Urinary bladder (tissue), 3 donors: ENCODE measurements at regions not wholly inside any gene's neighbourhood (a gene's known extent, or its start where the extent isn't known, plus 50 kb on each side); places are given as distances from the start of the nearest gene placed in this dataset.

Experiments
- DNase-seq: peaks from one replicate; pipeline ENCODE4 v3.0.0-alpha.2; 2015; ENCODE audit errors: extremely low spot score
- H3K27ac ChIP-seq: one replicate; pipeline ENCODE4 v1.5.1; 2013; ENCODE audit warnings: low read depth, mild to moderate bottlenecking, moderate library complexity
- H3K36me3 ChIP-seq: one replicate; pipeline ENCODE4 v1.6.1; 2013; ENCODE audit warnings: mild to moderate bottlenecking, moderate library complexity; ENCODE audit not compliant: insufficient read depth
- H3K4me1 ChIP-seq: one replicate; pipeline ENCODE4 v1.6.1; 2013; ENCODE audit warnings: mild to moderate bottlenecking, moderate library complexity; ENCODE audit not compliant: insufficient read depth
- H3K4me3 ChIP-seq: one replicate; pipeline ENCODE4 v1.5.1; 2013; ENCODE audit warnings: low read depth, low read length
- WGBS: extraction: QIAGEN DNeasy Blood & Tissue Kit; methylation state at CpG from one replicate; pipeline ENCODE4 v1.1.7; 2013; 5-methylcytosine and 5-hydroxymethylcytosine counted together
- donor health status: healthy with polysubstance abuse.
- donor health status: healthy.

- H3K27ac ChIP-seq, result no peak overlapping the region
- no peak for DNase-seq
- WGBS, result 49% methylated on average over 8 of the region's 8 CpGs
Observed at GRCh38 chr14:98606041-98606640, 665.9 kb downstream of the BCL11B start.

GRCh38 chr14:98606816-98607215 is 665.2 kb downstream of the BCL11B start:
- H3K4me3 ChIP-seq, result no peak overlapping the region
- 77% methylated on average over 4 of the region's 4 CpGs for WGBS
- no peak overlapping the region for H3K27ac ChIP-seq
- H3K36me3 ChIP-seq, result no peaks in the 10 kb centered on the region
- no peaks in the 10 kb centered on the region for H3K4me1 ChIP-seq
- no peak for DNase-seq

More at GRCh38 chr14:98606041-98606640, 665.9 kb downstream of the BCL11B start:
- H3K4me3 ChIP-seq, result no peak overlapping the region
- no peaks in the 10 kb centered on the region for H3K4me1 ChIP-seq
- no peaks in the 10 kb centered on the region for H3K36me3 ChIP-seq

- no peaks in the 10 kb centered on the region for H3K36me3 ChIP-seq
- DNase-seq, result no peak
- no peak overlapping the region for H3K4me3 ChIP-seq
- 66% methylated on average over 4 of the region's 4 CpGs for WGBS
- H3K4me1 ChIP-seq, result no peaks in the 10 kb centered on the region
- no peak overlapping the region for H3K27ac ChIP-seq
Observed at GRCh38 chr14:98607341-98607910, 664.6 kb downstream of the BCL11B start.

GRCh38 chr14:98608071-98609060 is 663.6 kb downstream of the BCL11B start:
- Histone ChIP-seq H3K27ac (no peak overlapping the region), H3K4me3 (no peak overlapping the region), H3K4me1 (no peaks in the 10 kb centered on the region), H3K36me3 (no peaks in the 10 kb centered on the region)
- 85% methylated on average over 11 of the region's 11 CpGs for WGBS
- no peak for DNase-seq

- DNase-seq, result no peak
- H3K4me1 ChIP-seq, result no peaks in the 10 kb centered on the region
- H3K36me3 ChIP-seq, result no peaks in the 10 kb centered on the region
- no peak overlapping the region for H3K4me3 ChIP-seq
- WGBS, result 57% methylated on average over 6 of the region's 6 CpGs
- H3K27ac ChIP-seq, result no peak overlapping the region
Observed at GRCh38 chr14:98612434-98613200, 659.4 kb downstream of the BCL11B start.

- no peak overlapping the region for H3K27ac ChIP-seq
- H3K4me3 ChIP-seq, result no peak overlapping the region
- no peak for DNase-seq
- H3K4me1 ChIP-seq, result no peaks in the 10 kb centered on the region
- WGBS, result 92% methylated on average over 3 of the region's 3 CpGs
- H3K36me3 ChIP-seq, result no peaks in the 10 kb centered on the region
Observed at GRCh38 chr14:98614741-98615140, 657.3 kb downstream of the BCL11B start.

- no peaks in the 10 kb centered on the region for H3K4me1 ChIP-seq
- DNase-seq, result no peak
- no peak overlapping the region for H3K4me3 ChIP-seq
- H3K27ac ChIP-seq, result no peak overlapping the region
- 68% methylated on average over 4 of the region's 4 CpGs for WGBS
- H3K36me3 ChIP-seq, result no peaks in the 10 kb centered on the region
Observed at GRCh38 chr14:98622208-98623051, 649.6 kb downstream of the BCL11B start.

- Histone ChIP-seq H3K4me3 (no peak overlapping the region), H3K4me1 (no peaks in the 10 kb centered on the region), H3K27ac (no peak overlapping the region), H3K36me3 (no peaks in the 10 kb centered on the region)
- WGBS, result 89% methylated on average over 14 of the region's 14 CpGs
- DNase-seq, result no peak
Observed at GRCh38 chr14:98623788-98624415, 648.1 kb downstream of the BCL11B start.

- 60% methylated on average over 5 of the region's 5 CpGs for WGBS
- Histone ChIP-seq H3K4me1 (no peaks in the 10 kb centered on the region), H3K27ac (no peak overlapping the region), H3K4me3 (no peak overlapping the region), H3K36me3 (no peaks in the 10 kb centered on the region)
- DNase-seq, result peak; percentile 0
Observed at GRCh38 chr14:98633380-98633779, 638.6 kb downstream of the BCL11B start.

GRCh38 chr14:98634043-98634820 is 637.8 kb downstream of the BCL11B start:
- 68% methylated on average over 6 of the region's 6 CpGs for WGBS
- DNase-seq, result no peak
- H3K4me3 ChIP-seq, result no peak overlapping the region
- no peaks in the 10 kb centered on the region for H3K36me3 ChIP-seq
- H3K27ac ChIP-seq, result no peak overlapping the region
- H3K4me1 ChIP-seq, result no peaks in the 10 kb centered on the region

- 91% methylated on average over 3 of the region's 3 CpGs for WGBS
- Histone ChIP-seq H3K27ac (no peak overlapping the region), H3K36me3 (no peaks in the 10 kb centered on the region), H3K4me1 (no peaks in the 10 kb centered on the region), H3K4me3 (no peak overlapping the region)
- DNase-seq, result no peak
Observed at GRCh38 chr14:98638366-98638765, 633.6 kb downstream of the BCL11B start.

GRCh38 chr14:98647754-98648153 is 624.2 kb downstream of the BCL11B start:
- no peak overlapping the region for H3K4me3 ChIP-seq
- 75% methylated on average over 5 of the region's 5 CpGs for WGBS
- DNase-seq, result no peak
- H3K27ac ChIP-seq, result no peak overlapping the region
- H3K4me1 ChIP-seq, result no peaks in the 10 kb centered on the region
- no peaks in the 10 kb centered on the region for H3K36me3 ChIP-seq
